Liver (tissue), 7 donors: ENCODE measurements at regions not wholly inside any gene's neighbourhood (a gene's known extent, or its start where the extent isn't known, plus 50 kb on each side); places are given as distances from the start of the nearest gene placed in this dataset.

Source experiments
- DNase-seq: peaks from one replicate; pipeline ENCODE4 v3.0.0-alpha.2; 2017; ENCODE audit warnings: low spot score
- H3K27ac ChIP-seq, 2 donors: one replicate each; pipeline ENCODE4 v1.7.0; 2013; ENCODE audit warnings: inconsistent platforms in 2 of 2, low read length in 2 of 2, control low read depth in 1 of 2, low read depth in 1 of 2, mild to moderate bottlenecking in 1 of 2
- H3K27me3 ChIP-seq, 4 donors: one replicate each; pipeline versions ENCODE4 v1.6.1 to v1.7.0; 2013; ENCODE audit warnings: low read length in 3 of 4, inconsistent platforms in 1 of 4, mild to moderate bottlenecking in 1 of 4, moderate library complexity in 1 of 4; ENCODE audit not compliant: control insufficient read depth in 4 of 4, insufficient read depth in 4 of 4
- H3K36me3 ChIP-seq, 4 donors: one replicate each; pipeline versions ENCODE4 v1.6.1 to v1.7.0; 2013; ENCODE audit warnings: low read length in 3 of 4, mild to moderate bottlenecking in 3 of 4, low read depth in 1 of 4, moderate library complexity in 1 of 4; ENCODE audit not compliant: control insufficient read depth in 4 of 4, insufficient read depth in 3 of 4
- H3K4me1 ChIP-seq, 4 donors: one replicate each; pipeline versions ENCODE4 v1.6.1 to v1.7.0; 2013; ENCODE audit warnings: low read length in 3 of 4, mild to moderate bottlenecking in 3 of 4, moderate library complexity in 1 of 4; ENCODE audit not compliant: control insufficient read depth in 4 of 4, insufficient read depth in 4 of 4
- H3K4me3 ChIP-seq, 3 donors: one replicate each; pipeline versions ENCODE4 v1.6.1 to v1.7.0; 2013; ENCODE audit warnings: low read length in 3 of 3, control low read depth in 1 of 3, low read depth in 1 of 3, mild to moderate bottlenecking in 1 of 3
- H3K9ac ChIP-seq, 2 donors: one replicate each; pipeline ENCODE4 v1.7.0; 2013; ENCODE audit warnings: low read length in 2 of 2, mild to moderate bottlenecking in 2 of 2, moderate library complexity in 2 of 2, control low read depth in 1 of 2, low read depth in 1 of 2
- H3K9me3 ChIP-seq, 4 donors: one replicate each; pipeline versions ENCODE4 v1.6.1 to v1.7.0; 2013; ENCODE audit warnings: low read length in 3 of 4; ENCODE audit not compliant: control insufficient read depth in 4 of 4
- ATF3 ChIP-seq: IDR thresholded peaks from 2 replicates; pipeline ENCODE4 v1.6.1; 2016; ENCODE audit warnings: antibody characterized with exemption
- EGR1 ChIP-seq, 2 donors: IDR thresholded peaks; 2 replicates each; pipeline ENCODE4 v1.6.1; 2016 to 2018; ENCODE audit warnings: antibody characterized with exemption in 2 of 2, low read depth in 2 of 2
- FOXA1 ChIP-seq: IDR thresholded peaks from 2 replicates; pipeline ENCODE4 v1.6.1; 2016; ENCODE audit warnings: antibody characterized with exemption
- FOXA2 ChIP-seq: IDR thresholded peaks from 2 replicates; pipeline ENCODE4 v1.6.1; 2016; ENCODE audit warnings: antibody characterized with exemption
- GABPA ChIP-seq, 2 donors: IDR thresholded peaks in 1 of 2; conservative IDR thresholded peaks in 1 of 2; 2 replicates each; pipeline ENCODE4 v1.6.1; 2016; ENCODE audit warnings: antibody characterized with exemption in 2 of 2, mild to moderate bottlenecking in 1 of 2, moderate library complexity in 1 of 2
- HNF4A ChIP-seq, 2 donors: conservative IDR thresholded peaks; 2 replicates each; pipeline ENCODE4 v1.6.1; 2016; ENCODE audit warnings: antibody characterized with exemption in 2 of 2, mild to moderate bottlenecking in 2 of 2
- HNF4G ChIP-seq: IDR thresholded peaks from 2 replicates; pipeline ENCODE4 v1.6.1; 2016; ENCODE audit warnings: antibody characterized with exemption
- JUND ChIP-seq, 2 donors: IDR thresholded peaks; 2 replicates each; pipeline ENCODE4 v1.6.1; 2016; ENCODE audit warnings: antibody characterized with exemption in 2 of 2
- MAX ChIP-seq: IDR thresholded peaks from 2 replicates; pipeline ENCODE4 v1.6.1; 2016; ENCODE audit warnings: antibody characterized with exemption
- NR2F2 ChIP-seq: IDR thresholded peaks from 2 replicates; pipeline ENCODE4 v1.6.1; 2016; ENCODE audit warnings: antibody characterized with exemption
- RAD21 ChIP-seq, 2 donors: IDR thresholded peaks; 2 replicates each; pipeline ENCODE4 v1.6.1; 2016; ENCODE audit warnings: antibody characterized with exemption in 2 of 2, mild to moderate bottlenecking in 2 of 2
- RXRA ChIP-seq, 2 donors: IDR thresholded peaks; 2 replicates each; pipeline ENCODE4 v1.6.1; 2017 to 2018; ENCODE audit warnings: antibody characterized with exemption in 2 of 2, mild to moderate bottlenecking in 1 of 2
- SP1 ChIP-seq: IDR thresholded peaks from 2 replicates; pipeline ENCODE4 v1.6.1; 2018; ENCODE audit warnings: antibody characterized with exemption, mild to moderate bottlenecking
- TAF1 ChIP-seq: conservative IDR thresholded peaks from 2 replicates; pipeline ENCODE4 v1.6.1; 2016; ENCODE audit warnings: antibody characterized with exemption, mild to moderate bottlenecking
- YY1 ChIP-seq: IDR thresholded peaks from 2 replicates; pipeline ENCODE4 v1.6.1; 2016; ENCODE audit warnings: antibody characterized with exemption, mild to moderate bottlenecking
- WGBS: extraction: QIAGEN DNeasy Blood & Tissue Kit; methylation state at CpG from one replicate; pipeline ENCODE4 v1.1.7; 2013; 5-methylcytosine and 5-hydroxymethylcytosine counted together
- TF ChIP-seq, protein P1 (sequence below): IDR thresholded peaks from 2 replicates; pipeline ENCODE4 v1.6.1; 2016; ENCODE audit warnings: antibody characterized with exemption
- TF ChIP-seq, protein P2 (sequence below): IDR thresholded peaks from 2 replicates; pipeline ENCODE4 v1.6.1; 2016; ENCODE audit warnings: antibody characterized with exemption, mild to moderate bottlenecking
- donor health status: healthy.
- donor health status: healthy.
- donor health status: healthy.
- donor health status: healthy.

DNA sequence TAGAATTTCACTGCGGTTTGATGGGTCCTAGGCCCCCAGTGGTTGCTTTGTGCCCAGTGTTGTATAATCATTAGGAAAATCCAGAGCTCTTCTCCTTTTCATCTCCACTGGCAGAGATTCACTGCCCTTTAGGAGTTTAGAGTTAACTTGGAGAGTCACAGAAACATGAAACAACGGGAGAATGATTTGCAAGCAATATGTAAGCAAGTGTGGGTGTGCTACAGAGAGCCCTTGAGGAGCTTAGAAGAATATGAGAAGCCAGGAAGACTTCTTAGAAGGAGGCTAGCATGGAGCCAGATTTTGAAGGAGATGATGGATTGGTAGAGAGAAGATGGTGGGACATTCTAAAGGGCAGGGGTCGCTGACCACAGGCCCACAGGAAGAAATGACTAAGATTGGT, 327.3 kb downstream of the ZNF326 start:
- Histone ChIP-seq H3K36me3 (no peaks in the 10 kb centered on the region), H3K27ac (no peak overlapping the region), H3K4me3 (no peak overlapping the region), H3K9me3 (no peaks in the 10 kb centered on the region), H3K9ac (no peak overlapping the region), H3K4me1 (no peaks in the 10 kb centered on the region), H3K27me3 (no peaks in the 10 kb centered on the region)
- WGBS, result 74% methylated on average over 3 of the region's 3 CpGs
- no peak for TF ChIP-seq NR2F2
- TF ChIP-seq, protein P1, sequence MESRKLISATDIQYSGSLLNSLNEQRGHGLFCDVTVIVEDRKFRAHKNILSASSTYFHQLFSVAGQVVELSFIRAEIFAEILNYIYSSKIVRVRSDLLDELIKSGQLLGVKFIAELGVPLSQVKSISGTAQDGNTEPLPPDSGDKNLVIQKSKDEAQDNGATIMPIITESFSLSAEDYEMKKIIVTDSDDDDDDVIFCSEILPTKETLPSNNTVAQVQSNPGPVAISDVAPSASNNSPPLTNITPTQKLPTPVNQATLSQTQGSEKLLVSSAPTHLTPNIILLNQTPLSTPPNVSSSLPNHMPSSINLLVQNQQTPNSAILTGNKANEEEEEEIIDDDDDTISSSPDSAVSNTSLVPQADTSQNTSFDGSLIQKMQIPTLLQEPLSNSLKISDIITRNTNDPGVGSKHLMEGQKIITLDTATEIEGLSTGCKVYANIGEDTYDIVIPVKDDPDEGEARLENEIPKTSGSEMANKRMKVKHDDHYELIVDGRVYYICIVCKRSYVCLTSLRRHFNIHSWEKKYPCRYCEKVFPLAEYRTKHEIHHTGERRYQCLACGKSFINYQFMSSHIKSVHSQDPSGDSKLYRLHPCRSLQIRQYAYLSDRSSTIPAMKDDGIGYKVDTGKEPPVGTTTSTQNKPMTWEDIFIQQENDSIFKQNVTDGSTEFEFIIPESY, result no peak
- TF ChIP-seq MAX, result no peak
- TF ChIP-seq, protein P2, sequence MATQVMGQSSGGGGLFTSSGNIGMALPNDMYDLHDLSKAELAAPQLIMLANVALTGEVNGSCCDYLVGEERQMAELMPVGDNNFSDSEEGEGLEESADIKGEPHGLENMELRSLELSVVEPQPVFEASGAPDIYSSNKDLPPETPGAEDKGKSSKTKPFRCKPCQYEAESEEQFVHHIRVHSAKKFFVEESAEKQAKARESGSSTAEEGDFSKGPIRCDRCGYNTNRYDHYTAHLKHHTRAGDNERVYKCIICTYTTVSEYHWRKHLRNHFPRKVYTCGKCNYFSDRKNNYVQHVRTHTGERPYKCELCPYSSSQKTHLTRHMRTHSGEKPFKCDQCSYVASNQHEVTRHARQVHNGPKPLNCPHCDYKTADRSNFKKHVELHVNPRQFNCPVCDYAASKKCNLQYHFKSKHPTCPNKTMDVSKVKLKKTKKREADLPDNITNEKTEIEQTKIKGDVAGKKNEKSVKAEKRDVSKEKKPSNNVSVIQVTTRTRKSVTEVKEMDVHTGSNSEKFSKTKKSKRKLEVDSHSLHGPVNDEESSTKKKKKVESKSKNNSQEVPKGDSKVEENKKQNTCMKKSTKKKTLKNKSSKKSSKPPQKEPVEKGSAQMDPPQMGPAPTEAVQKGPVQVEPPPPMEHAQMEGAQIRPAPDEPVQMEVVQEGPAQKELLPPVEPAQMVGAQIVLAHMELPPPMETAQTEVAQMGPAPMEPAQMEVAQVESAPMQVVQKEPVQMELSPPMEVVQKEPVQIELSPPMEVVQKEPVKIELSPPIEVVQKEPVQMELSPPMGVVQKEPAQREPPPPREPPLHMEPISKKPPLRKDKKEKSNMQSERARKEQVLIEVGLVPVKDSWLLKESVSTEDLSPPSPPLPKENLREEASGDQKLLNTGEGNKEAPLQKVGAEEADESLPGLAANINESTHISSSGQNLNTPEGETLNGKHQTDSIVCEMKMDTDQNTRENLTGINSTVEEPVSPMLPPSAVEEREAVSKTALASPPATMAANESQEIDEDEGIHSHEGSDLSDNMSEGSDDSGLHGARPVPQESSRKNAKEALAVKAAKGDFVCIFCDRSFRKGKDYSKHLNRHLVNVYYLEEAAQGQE, result no peak
- no peak for TF ChIP-seq EGR1 (IDR thresholded peaks at IDR 0.05; ENCODE audit: low read depth in 2 of 2)
- TF ChIP-seq HNF4G, result no peak
- TF ChIP-seq RXRA (IDR thresholded peaks at IDR 0.05), result no peak
- no peak for TF ChIP-seq HNF4A (conservative IDR thresholded peaks at IDR 0.05)
- TF ChIP-seq YY1, result no peak
- no peak for TF ChIP-seq JUND (IDR thresholded peaks at IDR 0.05)
- DNase-seq, result no peak

DNA sequence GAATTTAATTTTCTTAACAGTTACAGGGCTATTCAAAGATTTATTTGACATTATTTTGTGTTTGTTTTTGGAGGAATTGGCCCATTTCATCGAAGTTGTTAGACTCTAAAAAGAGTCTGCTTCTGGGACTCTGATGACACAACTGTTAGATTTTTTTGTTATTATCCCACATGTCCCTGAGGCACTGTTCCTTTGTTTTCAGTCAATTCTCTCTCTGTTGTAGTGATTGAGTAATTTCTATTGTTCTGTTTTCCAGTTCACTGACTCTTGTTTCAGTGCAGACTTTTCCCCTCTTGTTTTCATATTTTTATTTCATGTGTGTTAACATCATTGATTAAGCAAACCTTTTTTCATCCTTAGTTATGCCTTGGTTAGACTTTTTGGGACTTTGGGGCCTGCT, 325.0 kb downstream of the ZNF326 start:
- TF ChIP-seq GABPA (IDR thresholded peaks at IDR 0.05 in 1 of 2, conservative IDR thresholded peaks at IDR 0.05 in 1 of 2) (no peak), FOXA1 (no peak), YY1 (no peak), HNF4G (no peak), MAX (no peak), EGR1 (IDR thresholded peaks at IDR 0.05; ENCODE audit: low read depth in 2 of 2) (no peak), SP1 (no peak), HNF4A (conservative IDR thresholded peaks at IDR 0.05) (no peak), JUND (IDR thresholded peaks at IDR 0.05) (no peak), FOXA2 (no peak), NR2F2 (no peak), RAD21 (IDR thresholded peaks at IDR 0.05) (no peak), RXRA (IDR thresholded peaks at IDR 0.05) (no peak), ATF3 (no peak), TAF1 (no peak)
- TF ChIP-seq, protein P2, result no peak
- TF ChIP-seq, protein P1, result no peak
- H3K9ac ChIP-seq, result no peak overlapping the region
- no peaks in the 10 kb centered on the region for H3K36me3 ChIP-seq
- no peaks in the 10 kb centered on the region for H3K9me3 ChIP-seq
- 83% methylated on average over 1 of the region's 1 CpG for WGBS
- no peaks in the 10 kb centered on the region for H3K4me1 ChIP-seq
- H3K27ac ChIP-seq, result no peak overlapping the region
- H3K4me3 ChIP-seq, result no peak overlapping the region
- DNase-seq, result no peak
- H3K27me3 ChIP-seq, result no peaks in the 10 kb centered on the region
